GM12878 (cell line): ENCODE measurements at regions not wholly inside any gene's neighbourhood (a gene's known extent, or its start where the extent isn't known, plus 50 kb on each side); places are given as distances from the start of the nearest gene placed in this dataset.

ENCODE experiments used
- ATAC-seq: fragments of 200-7000 bp; cut with Tn5 transposase; 3 replicates; pipeline ENCODE4 v1.9.1; 2020; ENCODE audit warnings: mild to moderate bottlenecking, moderate library complexity
- BruUV-seq: library from RNA; stranded (reverse); fragments of 400-500 nt; replicated peaks from 2 replicates; lab custom pipeline; 2021; lab: Mats Ljungman, UMichigan
- CTCF ChIA-PET: fragments of 300-600 bp; sonication (Branson Sonifier 250); formaldehyde crosslinking; extraction: SDS; loops from one replicate; lab custom pipeline; 2021; ENCODE audit warnings: inconsistent platforms; lab: Yijun Ruan, JAX
- POLR2A ChIA-PET: fragments of 350-600 bp; formaldehyde crosslinking; extraction: SDS; loops from one replicate; lab custom pipeline; 2021; ENCODE audit warnings: inconsistent platforms; lab: Charles Lee
- RAD21 ChIA-PET: fragments of 300-600 bp; sonication (Branson Sonifier 250); formaldehyde crosslinking; loops from one replicate; lab custom pipeline; 2023; ENCODE audit warnings: antibody characterized with exemption; ENCODE audit not compliant: unreplicated experiment; lab: Charles Lee
- SMC1A ChIA-PET: fragments of 300-600 bp; sonication (Branson Sonifier 250); formaldehyde crosslinking; loops from one replicate; lab custom pipeline; 2023; ENCODE audit not compliant: unreplicated experiment, uncharacterized antibody; lab: Charles Lee
- DNase-seq: peaks from one replicate; pipeline ENCODE4 v3.0.0-alpha.2; 2011; ENCODE audit warnings: low read depth, low spot score
- FAIRE-seq: peaks from 3 replicates; lab custom pipeline; 2011; peaks lifted over from hg19 to GRCh38; lab: Jason Lieb, UNC
- H2AFZ ChIP-seq: 2 replicates; pipeline ENCODE4 v1.6.0; 2011; ENCODE audit warnings: low read depth, low read length, control low read depth; ENCODE audit not compliant: control insufficient read depth
- H3K27ac ChIP-seq: 2 replicates; pipeline ENCODE4 v1.5.1; 2011; ENCODE audit warnings: control low read depth; ENCODE audit not compliant: control insufficient read depth, insufficient read depth
- H3K27me3 ChIP-seq, 2 experiments: replicated peaks in 1 of 2; 2 replicates each; pipeline versions ENCODE4 v1.6.0 to v1.6.1; 2011; ENCODE audit warnings: low read length in 1 of 2; ENCODE audit not compliant: control insufficient read depth in 2 of 2, insufficient read depth in 2 of 2
- H3K36me3 ChIP-seq, 2 experiments: 2 replicates each; pipeline ENCODE4 v1.5.1; 2011; ENCODE audit warnings: low read length in 1 of 2; ENCODE audit not compliant: control insufficient read depth in 2 of 2, insufficient read depth in 2 of 2
- H3K4me1 ChIP-seq: 2 replicates; pipeline ENCODE4 v1.6.1; 2011; ENCODE audit warnings: mild to moderate bottlenecking, low read length, moderate library complexity, mixed read lengths; ENCODE audit not compliant: control insufficient read depth, insufficient read depth
- H3K4me2 ChIP-seq: 2 replicates; pipeline ENCODE4 v1.6.0; 2011; ENCODE audit warnings: control low read depth; ENCODE audit not compliant: control insufficient read depth, insufficient read depth
- H3K4me3 ChIP-seq: fragments of 200-600 bp; sonication (generic); 2 replicates; pipeline ENCODE4 v1.5.1; 2016
- H3K79me2 ChIP-seq: 2 replicates; pipeline ENCODE4 v1.6.0; 2011; ENCODE audit warnings: low read length; ENCODE audit not compliant: control insufficient read depth, insufficient read depth
- H3K9ac ChIP-seq: 2 replicates; pipeline ENCODE4 v1.8.0; 2011; ENCODE audit warnings: low read length, control low read depth, mixed read lengths; ENCODE audit not compliant: control insufficient read depth, insufficient read depth
- H3K9me3 ChIP-seq: replicated peaks from 3 replicates; pipeline ENCODE4 v1.5.1; 2011; ENCODE audit warnings: mild to moderate bottlenecking, low read length; ENCODE audit not compliant: control insufficient read depth, insufficient read depth
- H4K20me1 ChIP-seq: 2 replicates; pipeline ENCODE4 v1.6.0; 2011; ENCODE audit not compliant: control insufficient read depth, insufficient read depth
- ATF7 ChIP-seq: fragments of 450-650 bp; IDR thresholded peaks from 2 replicates; pipeline ENCODE4 v1.6.1; 2016; ENCODE audit warnings: low read depth, mild to moderate bottlenecking
- CHD2 ChIP-seq: IDR thresholded peaks from 2 replicates; pipeline ENCODE4 v1.6.1; 2011; ENCODE audit warnings: low read depth, low read length, improper control_type of control experiment, borderline replicate concordance
- CHD4 ChIP-seq: fragments of 200-600 bp; sonication (generic); IDR thresholded peaks from 2 replicates; pipeline ENCODE4 v1.6.1; 2016; ENCODE audit warnings: mild to moderate bottlenecking
- EGR1 ChIP-seq, 2 experiments: IDR thresholded peaks; 1 replicate in 1 of 2; 2 replicates in 1 of 2; pipeline ENCODE4 v1.6.1; 2011 to 2012; ENCODE audit warnings: low read depth in 2 of 2, low read length in 2 of 2, borderline replicate concordance in 1 of 2, mild to moderate bottlenecking in 1 of 2, moderate library complexity in 1 of 2
- FOXM1 ChIP-seq: IDR thresholded peaks from 2 replicates; pipeline ENCODE4 v1.6.1; 2012; ENCODE audit warnings: low read depth, mild to moderate bottlenecking, inconsistent platforms, low read length, moderate library complexity
- IKZF1 ChIP-seq: fragments of 450-650 bp; conservative IDR thresholded peaks from 2 replicates; pipeline ENCODE4 v1.6.1; 2017; ENCODE audit warnings: antibody characterized with exemption, mild to moderate bottlenecking
- WGBS: methylation state at CpG from one replicate; pipeline ENCODE4 v1.1.6; 2016; ENCODE audit warnings: low lambda C conversion rate; ENCODE audit not compliant: insufficient replicate concordance, insufficient coverage; ENCODE audit errors: missing lambda C conversion rate; 5-methylcytosine and 5-hydroxymethylcytosine counted together
- in situ Hi-C: fragments of 300-500 bp; cut with MboI; formaldehyde crosslinking; loops from 9 replicates; pipeline ENCODE4 v1.14.3; 2018; ENCODE audit warnings: mixed read lengths
- intact Hi-C: fragments of 100-400 bp; cut with micrococcal nuclease; formaldehyde crosslinking; loops from one replicate; pipeline ENCODE4 v1.14.2; 2022; ENCODE audit not compliant: unreplicated experiment
- TF ChIP-seq, protein P1 (sequence below): IDR thresholded peaks from 2 replicates; pipeline ENCODE4 v1.6.1; 2012; ENCODE audit warnings: low read depth, low read length, improper control_type of control experiment

- TF ChIP-seq, protein P1, sequence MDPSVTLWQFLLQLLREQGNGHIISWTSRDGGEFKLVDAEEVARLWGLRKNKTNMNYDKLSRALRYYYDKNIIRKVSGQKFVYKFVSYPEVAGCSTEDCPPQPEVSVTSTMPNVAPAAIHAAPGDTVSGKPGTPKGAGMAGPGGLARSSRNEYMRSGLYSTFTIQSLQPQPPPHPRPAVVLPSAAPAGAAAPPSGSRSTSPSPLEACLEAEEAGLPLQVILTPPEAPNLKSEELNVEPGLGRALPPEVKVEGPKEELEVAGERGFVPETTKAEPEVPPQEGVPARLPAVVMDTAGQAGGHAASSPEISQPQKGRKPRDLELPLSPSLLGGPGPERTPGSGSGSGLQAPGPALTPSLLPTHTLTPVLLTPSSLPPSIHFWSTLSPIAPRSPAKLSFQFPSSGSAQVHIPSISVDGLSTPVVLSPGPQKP, result no peak
- TF ChIP-seq FOXM1 (no peak), CHD4 (no peak), CHD2 (no peak)
Observed at GRCh38 chr6:9745476-9745875, 669.4 kb downstream of the TFAP2A start (continued).

DNA sequence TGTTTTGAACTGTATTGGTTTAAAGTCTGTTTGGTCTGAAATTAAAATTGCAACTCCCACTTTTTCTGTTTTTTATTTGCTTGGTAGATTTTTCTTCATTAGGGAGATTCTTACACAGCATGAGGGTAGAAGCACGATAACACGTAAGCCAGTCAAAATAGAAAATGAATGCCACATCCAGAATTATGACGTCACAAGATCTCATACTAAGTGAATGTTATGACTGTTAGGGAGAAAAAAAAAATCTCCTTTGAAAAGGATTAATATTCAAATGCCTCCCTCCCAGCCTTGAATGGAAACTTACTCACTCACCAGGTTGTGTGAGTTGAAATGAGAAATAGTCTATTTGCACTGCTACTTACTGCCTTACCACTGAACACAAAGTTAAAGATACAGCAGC lies 670.8 kb downstream of the TFAP2A start:
- no peaks in the 10 kb centered on the region for H3K27me3 ChIP-seq
- no peak for DNase-seq
- no peak overlapping the region for H3K4me3 ChIP-seq
- H3K79me2 ChIP-seq, result no peaks in the 10 kb centered on the region
- CTCF ChIA-PET, result no interaction called here
- ATAC-seq, result no peak
- intact Hi-C loops, result no loop called here
- H3K36me3 ChIP-seq, result no peaks in the 10 kb centered on the region
- H2AFZ ChIP-seq, result no peak overlapping the region
- no TSS peak for BruUV-seq
- WGBS, result 54% methylated on average over 3 of the region's 3 CpGs
- H3K9me3 ChIP-seq, result no peaks in the 10 kb centered on the region
- SMC1A ChIA-PET, result interaction anchor here (1.3 to 1.9 kb wide), 3 partner anchors 9 to 23 kb away, joined by 3 to 7 read pairs (median 4); no protein-coding TSS in a partner anchor
- no peaks in the 10 kb centered on the region for H4K20me1 ChIP-seq
- H3K27ac ChIP-seq, result no peak overlapping the region
- in situ Hi-C loops, result no loop called here
- FAIRE-seq, result no peak
- H3K4me1 ChIP-seq, result no peaks in the 10 kb centered on the region
- H3K4me2 ChIP-seq, result no peak overlapping the region
- TF ChIP-seq EGR1 (IDR thresholded peaks at IDR 0.05; ENCODE audit: borderline replicate concordance in 1 of 2, low read depth in 2 of 2, low read length in 2 of 2), result no peak
- no peak for TF ChIP-seq IKZF1
- peak; percentile 33; the same call in 1 of the 2 replicates for TF ChIP-seq ATF7
- H3K9ac ChIP-seq, result no peak overlapping the region
- POLR2A ChIA-PET, result no interaction called here
- RAD21 ChIA-PET, result no interaction called here
